ENCODE measurements at regions not wholly inside any gene's neighbourhood (a gene's known extent, or its start where the extent isn't known, plus 50 kb on each side); places are given as distances from the start of the nearest gene placed in this dataset.

GRCh38 chr17:55846745-55847144 is 95.9 kb downstream of the PCTP start:
- no peak overlapping the region for H3K4me3 ChIP-seq (ENCODE audit: low read length)
- DNase-seq (ENCODE audit: low read depth) = no peak
- no peak for TF ChIP-seq CTCF (conservative IDR thresholded peaks at IDR 0.05; ENCODE audit: low read depth, low read length)

DNA sequence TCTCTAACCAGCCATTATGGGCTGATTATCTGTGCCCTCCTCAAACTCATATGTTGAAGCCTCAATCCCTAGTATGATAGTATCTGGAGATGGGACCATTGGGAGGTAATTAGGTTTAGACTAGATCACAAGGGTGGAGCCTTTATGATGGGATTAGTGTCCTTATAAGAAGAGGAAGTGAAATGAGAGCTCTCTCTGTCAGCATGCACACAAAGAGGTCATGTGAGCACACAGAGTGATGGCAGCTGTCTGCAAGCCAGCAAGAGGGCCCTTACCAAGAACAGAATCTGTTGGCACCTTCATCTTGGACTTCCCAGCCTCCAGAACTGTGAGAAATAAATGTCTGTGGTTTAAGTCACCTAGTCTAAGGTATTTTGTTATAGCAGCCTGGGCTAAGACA is 101.9 kb downstream of the PCTP start:
- no peak for TF ChIP-seq CTCF (conservative IDR thresholded peaks at IDR 0.05; ENCODE audit: low read depth, low read length)
- no peak overlapping the region for H3K4me3 ChIP-seq (ENCODE audit: low read length)
- DNase-seq (ENCODE audit: low read depth) = no peak

DNA sequence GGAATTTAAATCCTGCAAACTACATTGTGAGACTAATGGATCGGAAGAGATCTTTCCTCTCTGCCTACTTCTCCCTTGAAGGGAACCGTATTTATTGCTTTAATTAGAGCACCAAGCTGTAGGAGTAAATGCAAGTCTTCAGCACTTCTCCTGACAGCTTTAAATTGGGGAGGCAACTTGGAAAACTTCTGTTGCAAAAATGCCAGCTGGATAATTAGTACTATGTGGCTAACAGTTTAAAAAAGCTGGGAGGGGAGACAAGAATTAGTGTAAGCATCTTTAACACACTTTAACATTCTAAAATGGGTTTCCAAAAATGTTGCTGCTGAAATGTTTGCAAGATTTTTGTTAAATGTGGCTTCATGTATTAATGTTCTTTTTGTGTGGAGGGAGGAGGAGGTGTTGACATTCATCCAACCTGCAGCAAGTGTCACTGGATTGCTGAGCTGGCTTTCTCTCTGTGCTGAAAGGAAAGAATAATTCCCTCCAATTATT is 108.5 kb downstream of the PCTP start:
- no peak overlapping the region for H3K4me3 ChIP-seq (ENCODE audit: low read length)
- no peak for DNase-seq (ENCODE audit: low read depth)
- no peak for TF ChIP-seq CTCF (conservative IDR thresholded peaks at IDR 0.05; ENCODE audit: low read depth, low read length)

DNA sequence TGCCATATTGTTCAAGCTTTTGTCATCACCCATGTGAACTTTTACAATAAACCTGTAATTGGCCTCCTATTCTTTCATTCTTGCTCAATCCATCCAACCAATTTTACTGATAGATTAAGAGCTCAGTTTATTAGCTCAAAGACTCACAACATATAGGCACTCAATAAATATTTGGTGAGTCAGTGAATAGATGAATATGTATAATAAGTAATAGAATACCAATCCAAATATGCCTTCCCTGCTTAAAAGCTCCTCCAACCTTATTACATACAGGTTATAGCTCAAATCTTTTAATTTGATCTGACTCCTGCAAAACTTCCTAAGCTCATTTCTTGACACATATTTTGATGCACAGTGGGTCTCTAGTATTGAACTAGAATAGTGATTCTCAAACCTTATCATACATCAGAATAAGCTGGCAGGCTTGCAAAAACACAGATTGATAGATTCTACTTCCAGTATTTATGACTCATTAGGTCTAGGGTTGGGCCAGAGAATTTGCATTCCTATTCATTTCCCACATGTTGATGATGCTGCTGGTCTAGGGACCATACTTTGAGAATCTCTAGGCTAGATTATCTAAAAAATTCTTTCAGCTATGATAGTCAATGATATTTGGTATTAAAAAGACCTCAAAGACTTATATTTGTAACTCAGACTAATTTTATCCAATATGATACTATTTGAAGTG is 114.4 kb downstream of the PCTP start:
- no peak for TF ChIP-seq CTCF (conservative IDR thresholded peaks at IDR 0.05; ENCODE audit: low read depth, low read length)
- DNase-seq (ENCODE audit: low read depth) = no peak

DNA sequence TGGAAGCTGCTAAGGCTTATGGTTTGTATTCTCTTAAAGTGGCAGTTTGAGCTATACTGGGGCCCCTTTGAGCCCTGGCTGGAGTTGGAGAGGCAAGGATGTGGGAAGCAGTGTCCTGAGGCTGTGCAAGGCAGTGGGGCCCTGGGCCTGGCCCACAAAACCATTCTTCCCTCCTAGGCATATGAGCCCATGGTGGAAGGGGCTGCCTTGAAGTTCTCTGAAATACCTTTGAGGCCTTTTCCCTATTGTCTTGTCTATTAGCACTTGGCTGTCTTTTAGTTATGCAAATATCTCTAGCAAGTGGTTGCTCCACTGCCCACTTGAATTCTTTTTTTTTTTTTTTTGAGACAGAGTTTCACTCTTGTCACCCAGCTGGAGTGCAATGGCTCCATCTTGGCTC is 119.2 kb downstream of the PCTP start:
- TF ChIP-seq CTCF (conservative IDR thresholded peaks at IDR 0.05; ENCODE audit: low read depth, low read length) = no peak
- no peak overlapping the region for H3K4me3 ChIP-seq (ENCODE audit: low read length)
- no peak for DNase-seq (ENCODE audit: low read depth)

More for the DNA sequence above, 114.4 kb downstream of the PCTP start:
- no peak overlapping the region for H3K4me3 ChIP-seq (ENCODE audit: low read length)

GRCh38 chr17:55872374-55872773 is 121.5 kb downstream of the PCTP start:
- no peak overlapping the region for H3K4me3 ChIP-seq (ENCODE audit: low read length)
- no peak for DNase-seq (ENCODE audit: low read depth)
- no peak for TF ChIP-seq CTCF (conservative IDR thresholded peaks at IDR 0.05; ENCODE audit: low read depth, low read length)

DNA sequence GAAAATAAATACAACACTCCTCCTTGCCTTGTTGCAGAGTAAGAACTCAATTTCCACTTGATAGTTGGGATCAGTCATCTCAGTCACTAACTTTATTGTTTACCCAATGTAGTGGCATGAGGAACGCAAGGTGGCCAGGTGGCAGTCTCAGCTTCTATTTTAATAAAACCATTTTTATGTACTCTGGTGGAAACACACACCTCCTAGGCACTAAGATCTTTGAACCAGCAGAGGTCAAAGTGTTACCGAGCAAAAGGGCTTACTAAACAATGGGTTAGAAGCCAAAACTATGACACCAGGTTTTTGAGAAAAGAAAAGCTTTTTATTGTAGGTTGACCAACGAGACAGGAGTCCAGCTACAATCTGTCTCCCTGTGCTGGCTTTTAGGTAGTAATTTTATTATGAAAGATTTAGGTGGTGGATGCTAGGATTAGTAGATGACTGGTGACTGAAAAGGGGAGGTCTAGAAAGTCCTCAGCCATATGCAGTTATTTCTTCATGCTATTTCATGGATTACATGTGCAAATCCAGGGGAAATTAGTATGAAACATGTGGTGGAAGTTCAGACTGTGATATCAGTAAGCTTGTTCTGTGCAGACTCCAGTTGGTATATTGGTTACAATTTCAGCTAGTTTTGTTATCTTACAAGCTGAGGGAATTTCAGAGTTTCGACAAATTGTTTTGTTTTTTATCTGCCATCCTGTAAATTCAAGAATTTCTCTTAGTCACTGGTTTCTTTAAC is 122.3 kb downstream of the PCTP start:
- TF ChIP-seq CTCF (conservative IDR thresholded peaks at IDR 0.05; ENCODE audit: low read depth, low read length) = no peak
- H3K4me3 ChIP-seq (ENCODE audit: low read length) = no peak overlapping the region
- no peak for DNase-seq (ENCODE audit: low read depth)

Data from retinal pigment epithelial cell (primary cell).